ENCODE measurements at regions not wholly inside any gene's neighbourhood (a gene's known extent, or its start where the extent isn't known, plus 50 kb on each side); places are given as distances from the start of the nearest gene placed in this dataset.

DNA sequence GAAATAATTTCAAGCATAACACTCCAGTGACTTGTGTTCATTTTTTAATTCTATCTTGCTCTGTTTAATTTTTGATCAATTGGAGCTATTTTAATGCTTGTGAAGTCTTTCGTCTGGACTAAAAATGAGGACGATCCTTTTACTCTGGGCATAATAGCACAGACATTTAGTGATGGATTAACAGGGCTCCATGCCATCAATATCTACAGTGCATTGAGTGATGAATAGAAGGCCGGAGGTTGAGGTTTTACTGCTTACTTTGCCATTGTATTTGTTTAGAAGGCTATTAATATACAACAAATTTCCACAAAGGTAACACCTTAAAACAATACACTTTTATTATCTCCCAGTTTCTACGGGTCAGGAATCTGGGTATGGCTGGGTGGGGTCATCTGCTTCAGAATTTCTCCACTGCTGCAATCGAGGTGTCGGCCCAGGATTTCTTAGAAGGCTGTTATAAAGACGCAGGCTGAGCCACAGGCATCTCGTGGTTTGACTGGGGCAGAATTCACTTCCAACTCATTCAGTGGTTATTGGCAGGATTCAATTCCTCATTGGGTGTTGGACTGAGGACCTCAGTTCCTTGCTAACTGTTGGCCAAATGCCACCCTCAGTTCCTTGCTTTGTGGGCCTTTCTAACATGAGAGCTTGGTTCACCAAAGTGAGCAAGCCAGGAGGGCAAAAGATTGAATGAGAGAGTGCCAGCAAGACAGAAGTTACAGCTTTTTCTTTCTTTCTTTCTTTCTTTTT, 265.4 kb upstream of the VLDLR start:
- TF ChIP-seq, protein P1, sequence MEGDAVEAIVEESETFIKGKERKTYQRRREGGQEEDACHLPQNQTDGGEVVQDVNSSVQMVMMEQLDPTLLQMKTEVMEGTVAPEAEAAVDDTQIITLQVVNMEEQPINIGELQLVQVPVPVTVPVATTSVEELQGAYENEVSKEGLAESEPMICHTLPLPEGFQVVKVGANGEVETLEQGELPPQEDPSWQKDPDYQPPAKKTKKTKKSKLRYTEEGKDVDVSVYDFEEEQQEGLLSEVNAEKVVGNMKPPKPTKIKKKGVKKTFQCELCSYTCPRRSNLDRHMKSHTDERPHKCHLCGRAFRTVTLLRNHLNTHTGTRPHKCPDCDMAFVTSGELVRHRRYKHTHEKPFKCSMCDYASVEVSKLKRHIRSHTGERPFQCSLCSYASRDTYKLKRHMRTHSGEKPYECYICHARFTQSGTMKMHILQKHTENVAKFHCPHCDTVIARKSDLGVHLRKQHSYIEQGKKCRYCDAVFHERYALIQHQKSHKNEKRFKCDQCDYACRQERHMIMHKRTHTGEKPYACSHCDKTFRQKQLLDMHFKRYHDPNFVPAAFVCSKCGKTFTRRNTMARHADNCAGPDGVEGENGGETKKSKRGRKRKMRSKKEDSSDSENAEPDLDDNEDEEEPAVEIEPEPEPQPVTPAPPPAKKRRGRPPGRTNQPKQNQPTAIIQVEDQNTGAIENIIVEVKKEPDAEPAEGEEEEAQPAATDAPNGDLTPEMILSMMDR (conservative IDR thresholded peaks at IDR 0.05 in 1 of 2, IDR thresholded peaks at IDR 0.05 in 1 of 2; ENCODE audit: low read depth in 1 of 2, low read length in 2 of 2) = no peak
- no peak for TF ChIP-seq EZH2 (IDR thresholded peaks at IDR 0.05; ENCODE audit: low read length, missing control alignments)

Measured in fibroblast of lung (primary cell).